DOHH2 (cell line): ENCODE measurements at regions not wholly inside any gene's neighbourhood (a gene's known extent, or its start where the extent isn't known, plus 50 kb on each side); places are given as distances from the start of the nearest gene placed in this dataset.

Experiments
- H3F3A ChIP-seq: fragments of 200-600 bp; sonication (generic), shearing (Covaris generic); 2 replicates; pipeline ENCODE4 v1.6.0; 2016; ENCODE audit warnings: antibody characterized with exemption, mild to moderate bottlenecking; ENCODE audit not compliant: control insufficient read depth, insufficient read depth
- H3K27ac ChIP-seq: fragments of 200-600 bp; sonication (generic); 2 replicates; pipeline ENCODE4 v1.5.1; 2014; ENCODE audit warnings: low read depth, mild to moderate bottlenecking, low read length, moderate library complexity
- H3K27me3 ChIP-seq: fragments of 200-600 bp; sonication (generic); 2 replicates; pipeline ENCODE4 v1.6.1; 2014; ENCODE audit warnings: mild to moderate bottlenecking, low read length, mixed read lengths; ENCODE audit not compliant: control insufficient read depth
- H3K36me3 ChIP-seq: fragments of 200-600 bp; sonication (generic); 2 replicates; pipeline ENCODE4 v1.6.1; 2014; ENCODE audit warnings: mild to moderate bottlenecking, low read length, moderate library complexity, mixed read lengths; ENCODE audit not compliant: control insufficient read depth
- H3K4me1 ChIP-seq: fragments of 200-600 bp; sonication (generic); 2 replicates; pipeline ENCODE4 v1.6.1; 2014; ENCODE audit warnings: mild to moderate bottlenecking, low read length, mixed read lengths; ENCODE audit not compliant: control insufficient read depth
- H3K4me2 ChIP-seq: fragments of 200-600 bp; sonication (generic); 2 replicates; pipeline ENCODE4 v1.6.0; 2014; ENCODE audit warnings: mild to moderate bottlenecking, low read length, moderate library complexity
- H3K4me3 ChIP-seq: fragments of 200-600 bp; sonication (generic); 2 replicates; pipeline ENCODE4 v1.5.1; 2014; ENCODE audit warnings: mild to moderate bottlenecking, low read length, mixed read lengths
- H3K79me2 ChIP-seq: fragments of 200-600 bp; sonication (generic); 2 replicates; pipeline ENCODE4 v1.6.1; 2014; ENCODE audit warnings: mild to moderate bottlenecking, low read length, mixed read lengths; ENCODE audit not compliant: control insufficient read depth
- H3K9me2 ChIP-seq: fragments of 200-600 bp; sonication (generic); replicated peaks from 2 replicates; pipeline ENCODE4 v1.6.1; 2014; ENCODE audit warnings: mild to moderate bottlenecking, low read length, mixed read lengths; ENCODE audit not compliant: control insufficient read depth
- H3K9me3 ChIP-seq: fragments of 200-600 bp; sonication (generic); 2 replicates; pipeline ENCODE4 v1.6.1; 2014; ENCODE audit warnings: antibody characterized with exemption, low read length, mixed read lengths; ENCODE audit not compliant: control insufficient read depth, insufficient read depth
- H4K20me1 ChIP-seq: fragments of 200-600 bp; sonication (generic); 2 replicates; pipeline ENCODE4 v1.6.0; 2014; ENCODE audit warnings: low read depth, mild to moderate bottlenecking, antibody characterized with exemption, low read length, moderate library complexity; ENCODE audit not compliant: control insufficient read depth, insufficient read depth
- EZH2phosphoT487 ChIP-seq: fragments of 200-600 bp; sonication (generic); IDR thresholded peaks from 2 replicates; pipeline ENCODE4 v1.6.1; 2017; ENCODE audit warnings: borderline replicate concordance, mild to moderate bottlenecking, antibody characterized with exemption, low read length, moderate library complexity, mixed read lengths
- TF ChIP-seq, protein P1 (sequence below): fragments of 200-600 bp; sonication (generic); IDR thresholded peaks from one replicate; pipeline ENCODE4 v1.5.1; 2014; ENCODE audit warnings: antibody characterized with exemption, mild to moderate bottlenecking, low read depth, low read length; ENCODE audit not compliant: poor library complexity, severe bottlenecking

GRCh38 chr2:62343206-62343605 lies 147.3 kb downstream of the B3GNT2 start:
- Histone ChIP-seq H3K27ac (no peak overlapping the region), H3F3A (no peaks in the 10 kb centered on the region), H3K27me3 (no peaks in the 10 kb centered on the region), H3K4me1 (no peaks in the 10 kb centered on the region), H4K20me1 (no peaks in the 10 kb centered on the region), H3K4me2 (no peak overlapping the region), H3K79me2 (no peaks in the 10 kb centered on the region), H3K9me2 (no peaks in the 10 kb centered on the region), H3K36me3 (no peaks in the 10 kb centered on the region), H3K9me3 (no peaks in the 10 kb centered on the region), H3K4me3 (no peak overlapping the region)
- TF ChIP-seq, protein P1, sequence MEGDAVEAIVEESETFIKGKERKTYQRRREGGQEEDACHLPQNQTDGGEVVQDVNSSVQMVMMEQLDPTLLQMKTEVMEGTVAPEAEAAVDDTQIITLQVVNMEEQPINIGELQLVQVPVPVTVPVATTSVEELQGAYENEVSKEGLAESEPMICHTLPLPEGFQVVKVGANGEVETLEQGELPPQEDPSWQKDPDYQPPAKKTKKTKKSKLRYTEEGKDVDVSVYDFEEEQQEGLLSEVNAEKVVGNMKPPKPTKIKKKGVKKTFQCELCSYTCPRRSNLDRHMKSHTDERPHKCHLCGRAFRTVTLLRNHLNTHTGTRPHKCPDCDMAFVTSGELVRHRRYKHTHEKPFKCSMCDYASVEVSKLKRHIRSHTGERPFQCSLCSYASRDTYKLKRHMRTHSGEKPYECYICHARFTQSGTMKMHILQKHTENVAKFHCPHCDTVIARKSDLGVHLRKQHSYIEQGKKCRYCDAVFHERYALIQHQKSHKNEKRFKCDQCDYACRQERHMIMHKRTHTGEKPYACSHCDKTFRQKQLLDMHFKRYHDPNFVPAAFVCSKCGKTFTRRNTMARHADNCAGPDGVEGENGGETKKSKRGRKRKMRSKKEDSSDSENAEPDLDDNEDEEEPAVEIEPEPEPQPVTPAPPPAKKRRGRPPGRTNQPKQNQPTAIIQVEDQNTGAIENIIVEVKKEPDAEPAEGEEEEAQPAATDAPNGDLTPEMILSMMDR = no peak
- TF ChIP-seq EZH2phosphoT487 = no peak

GRCh38 chr2:62340994-62341484 lies 145.1 kb downstream of the B3GNT2 start:
- Histone ChIP-seq H4K20me1 (no peaks in the 10 kb centered on the region), H3K36me3 (no peaks in the 10 kb centered on the region), H3K4me2 (no peak overlapping the region), H3K27ac (no peak overlapping the region), H3K4me3 (no peak overlapping the region), H3K9me3 (no peaks in the 10 kb centered on the region), H3K4me1 (no peaks in the 10 kb centered on the region), H3K79me2 (no peaks in the 10 kb centered on the region), H3K9me2 (no peaks in the 10 kb centered on the region), H3K27me3 (no peaks in the 10 kb centered on the region), H3F3A (no peaks in the 10 kb centered on the region)
- TF ChIP-seq, protein P1 = no peak
- no peak for TF ChIP-seq EZH2phosphoT487

GRCh38 chr2:62339837-62340236 lies 143.9 kb downstream of the B3GNT2 start:
- Histone ChIP-seq H3F3A (no peaks in the 10 kb centered on the region), H3K9me3 (no peaks in the 10 kb centered on the region), H3K4me1 (peaks cover 6% of the 10 kb centered on the region), H4K20me1 (no peaks in the 10 kb centered on the region), H3K27me3 (no peaks in the 10 kb centered on the region), H3K4me3 (no peak overlapping the region), H3K79me2 (no peaks in the 10 kb centered on the region), H3K9me2 (no peaks in the 10 kb centered on the region), H3K36me3 (no peaks in the 10 kb centered on the region), H3K27ac (no peak overlapping the region), H3K4me2 (no peak overlapping the region)
- TF ChIP-seq EZH2phosphoT487 = no peak
- TF ChIP-seq, protein P1 = no peak
